ENCODE measurements at regions not wholly inside any gene's neighbourhood (a gene's known extent, or its start where the extent isn't known, plus 50 kb on each side); places are given as distances from the start of the nearest gene placed in this dataset.

- Mint-ChIP-seq H3K27ac (no peak overlapping the region), H3K4me3 (no peak overlapping the region), H3K36me3 (ENCODE audit: low read depth) (no peaks in the 10 kb centered on the region)
These were observed 308.8 kb upstream of the SYT1 start for GRCh38 chr12:78555802-78556201.

GRCh38 chr12:78556651-78557050 lies 307.9 kb upstream of the SYT1 start:
- Histone ChIP-seq H3K36me3 (ENCODE audit: control insufficient read depth, insufficient read depth, low read length) (no peaks in the 10 kb centered on the region), H3K4me1 (ENCODE audit: control insufficient read depth, insufficient read depth, low read length) (no peaks in the 10 kb centered on the region), H3K9ac (ENCODE audit: extremely low read depth, low read length, poor library complexity, severe bottlenecking) (no peak overlapping the region), H3K27me3 (ENCODE audit: control insufficient read depth, insufficient read depth, low read length, poor library complexity, severe bottlenecking) (no peaks in the 10 kb centered on the region), H3K4me3 (ENCODE audit: low read length) (no peak overlapping the region), H3K27ac (ENCODE audit: low read depth, low read length) (no peak overlapping the region), H3K9me3 (ENCODE audit: control insufficient read depth, low read length) (no peaks in the 10 kb centered on the region)
- H3K4me1 Mint-ChIP-seq = peaks cover 6% of the 10 kb centered on the region
- no peak overlapping the region for H3K4me3 Mint-ChIP-seq
- DNase-seq = no peak
- H3K27me3 Mint-ChIP-seq (ENCODE audit: insufficient read depth) = no peaks in the 10 kb centered on the region
- 87 to 100% methylated on average over 1 to 2 of the region's 2 CpGs for WGBS, 2 experiments (ENCODE audit: insufficient coverage in 1 of 2, insufficient read length in 1 of 2)
- no peak for TF ChIP-seq CTCF (conservative IDR thresholded peaks at IDR 0.05)
- H3K27ac Mint-ChIP-seq = no peak overlapping the region
- no peaks in the 10 kb centered on the region for H3K9me3 Mint-ChIP-seq
- H3K36me3 Mint-ChIP-seq (ENCODE audit: low read depth) = no peaks in the 10 kb centered on the region

More at GRCh38 chr12:78555802-78556201, 308.8 kb upstream of the SYT1 start:
- Mint-ChIP-seq H3K27me3 (ENCODE audit: insufficient read depth) (no peaks in the 10 kb centered on the region), H3K4me1 (peaks cover 6% of the 10 kb centered on the region), H3K9me3 (no peaks in the 10 kb centered on the region)
- Histone ChIP-seq H3K9ac (ENCODE audit: extremely low read depth, low read length, poor library complexity, severe bottlenecking) (no peak overlapping the region), H3K9me3 (ENCODE audit: control insufficient read depth, low read length) (no peaks in the 10 kb centered on the region), H3K4me3 (ENCODE audit: low read length) (no peak overlapping the region), H3K27ac (ENCODE audit: low read depth, low read length) (no peak overlapping the region), H3K27me3 (ENCODE audit: control insufficient read depth, insufficient read depth, low read length, poor library complexity, severe bottlenecking) (no peaks in the 10 kb centered on the region), H3K36me3 (ENCODE audit: control insufficient read depth, insufficient read depth, low read length) (no peaks in the 10 kb centered on the region), H3K4me1 (ENCODE audit: control insufficient read depth, insufficient read depth, low read length) (no peaks in the 10 kb centered on the region)
- no peak for DNase-seq
- no peak for TF ChIP-seq CTCF (conservative IDR thresholded peaks at IDR 0.05)

- no peaks in the 10 kb centered on the region for H3K9me3 Mint-ChIP-seq
- WGBS, 2 experiments (ENCODE audit: insufficient coverage in 1 of 2, insufficient read length in 1 of 2) = 90 to 92% methylated on average over 2 of the region's 2 CpGs
- no peak overlapping the region for H3K9ac ChIP-seq (ENCODE audit: extremely low read depth, low read length, poor library complexity, severe bottlenecking)
- no peak for TF ChIP-seq CTCF (conservative IDR thresholded peaks at IDR 0.05)
- H3K27me3 Mint-ChIP-seq (ENCODE audit: insufficient read depth) = no peaks in the 10 kb centered on the region
- peaks cover 7% of the 10 kb centered on the region for H3K4me1 Mint-ChIP-seq
- H3K27ac Mint-ChIP-seq = no peak overlapping the region
- no peak for DNase-seq
- no peaks in the 10 kb centered on the region for H3K9me3 ChIP-seq (ENCODE audit: control insufficient read depth, low read length)
- H3K4me3 Mint-ChIP-seq = no peak overlapping the region
- H3K27me3 ChIP-seq (ENCODE audit: control insufficient read depth, insufficient read depth, low read length, poor library complexity, severe bottlenecking) = no peaks in the 10 kb centered on the region
- H3K27ac ChIP-seq (ENCODE audit: low read depth, low read length) = no peak overlapping the region
- no peaks in the 10 kb centered on the region for H3K4me1 ChIP-seq (ENCODE audit: control insufficient read depth, insufficient read depth, low read length)
- H3K4me3 ChIP-seq (ENCODE audit: low read length) = no peak overlapping the region
- no peaks in the 10 kb centered on the region for H3K36me3 ChIP-seq (ENCODE audit: control insufficient read depth, insufficient read depth, low read length)
- no peaks in the 10 kb centered on the region for H3K36me3 Mint-ChIP-seq (ENCODE audit: low read depth)
These were observed 305.2 kb upstream of the SYT1 start for GRCh38 chr12:78559416-78559815.
